ENCODE measurements at regions not wholly inside any gene's neighbourhood (a gene's known extent, or its start where the extent isn't known, plus 50 kb on each side); places are given as distances from the start of the nearest gene placed in this dataset.

GRCh38 chr10:128936392-128936791, 530.6 kb upstream of the MGMT start:
- no peaks in the 10 kb centered on the region for H3K9me3 ChIP-seq

GRCh38 chr10:128938558-128938957, 528.5 kb upstream of the MGMT start:
- no peak for TF ChIP-seq CTCF (IDR thresholded peaks at IDR 0.05)
- Histone ChIP-seq H3K4me1 (ENCODE audit: control insufficient read depth in 1 of 2, insufficient read depth in 1 of 2, low read depth in 1 of 2, low read length in 1 of 2) (no peaks in the 10 kb centered on the region), H3K9me3 (no peaks in the 10 kb centered on the region), H3K4me3 (ENCODE audit: low read depth in 1 of 2, low read length in 1 of 2) (no peak overlapping the region), H3K36me3 (no peaks in the 10 kb centered on the region), H3K27ac (no peak overlapping the region), H3K27me3 (no peaks in the 10 kb centered on the region)

More at GRCh38 chr10:128936392-128936791, 530.6 kb upstream of the MGMT start:
- Histone ChIP-seq H3K27me3 (no peaks in the 10 kb centered on the region), H3K4me3 (ENCODE audit: low read depth in 1 of 2, low read length in 1 of 2) (no peak overlapping the region), H3K4me1 (ENCODE audit: control insufficient read depth in 1 of 2, insufficient read depth in 1 of 2, low read depth in 1 of 2, low read length in 1 of 2) (no peaks in the 10 kb centered on the region), H3K27ac (no peak overlapping the region), H3K36me3 (no peaks in the 10 kb centered on the region)
- TF ChIP-seq CTCF (IDR thresholded peaks at IDR 0.05): no peak

GRCh38 chr10:128940081-128940480, 527.0 kb upstream of the MGMT start:
- H3K4me3 ChIP-seq (ENCODE audit: low read depth in 1 of 2, low read length in 1 of 2): no peak overlapping the region
- no peaks in the 10 kb centered on the region for H3K4me1 ChIP-seq (ENCODE audit: control insufficient read depth in 1 of 2, insufficient read depth in 1 of 2, low read depth in 1 of 2, low read length in 1 of 2)
- no peaks in the 10 kb centered on the region for H3K27me3 ChIP-seq
- H3K36me3 ChIP-seq: no peaks in the 10 kb centered on the region
- no peaks in the 10 kb centered on the region for H3K9me3 ChIP-seq
- no peak overlapping the region for H3K27ac ChIP-seq
- TF ChIP-seq CTCF (IDR thresholded peaks at IDR 0.05): no peak

- no peak for TF ChIP-seq CTCF (IDR thresholded peaks at IDR 0.05)
- Histone ChIP-seq H3K36me3 (no peaks in the 10 kb centered on the region), H3K27ac (no peak overlapping the region)
These were observed 523.9 kb upstream of the MGMT start for GRCh38 chr10:128943111-128943510.

GRCh38 chr10:128945398-128945797, 521.6 kb upstream of the MGMT start:
- H3K4me1 ChIP-seq (ENCODE audit: control insufficient read depth in 1 of 2, insufficient read depth in 1 of 2, low read depth in 1 of 2, low read length in 1 of 2): no peaks in the 10 kb centered on the region
- H3K9me3 ChIP-seq: no peaks in the 10 kb centered on the region
- no peaks in the 10 kb centered on the region for H3K27me3 ChIP-seq
- no peak overlapping the region for H3K27ac ChIP-seq
- H3K4me3 ChIP-seq (ENCODE audit: low read depth in 1 of 2, low read length in 1 of 2): no peak overlapping the region
- no peak for TF ChIP-seq CTCF (IDR thresholded peaks at IDR 0.05)
- no peaks in the 10 kb centered on the region for H3K36me3 ChIP-seq

More at GRCh38 chr10:128943111-128943510, 523.9 kb upstream of the MGMT start:
- H3K9me3 ChIP-seq: no peaks in the 10 kb centered on the region
- no peak overlapping the region for H3K4me3 ChIP-seq (ENCODE audit: low read depth in 1 of 2, low read length in 1 of 2)
- H3K4me1 ChIP-seq (ENCODE audit: control insufficient read depth in 1 of 2, insufficient read depth in 1 of 2, low read depth in 1 of 2, low read length in 1 of 2): no peaks in the 10 kb centered on the region
- H3K27me3 ChIP-seq: no peaks in the 10 kb centered on the region
